ENCODE measurements at regions not wholly inside any gene's neighbourhood (a gene's known extent, or its start where the extent isn't known, plus 50 kb on each side); places are given as distances from the start of the nearest gene placed in this dataset.

DNA sequence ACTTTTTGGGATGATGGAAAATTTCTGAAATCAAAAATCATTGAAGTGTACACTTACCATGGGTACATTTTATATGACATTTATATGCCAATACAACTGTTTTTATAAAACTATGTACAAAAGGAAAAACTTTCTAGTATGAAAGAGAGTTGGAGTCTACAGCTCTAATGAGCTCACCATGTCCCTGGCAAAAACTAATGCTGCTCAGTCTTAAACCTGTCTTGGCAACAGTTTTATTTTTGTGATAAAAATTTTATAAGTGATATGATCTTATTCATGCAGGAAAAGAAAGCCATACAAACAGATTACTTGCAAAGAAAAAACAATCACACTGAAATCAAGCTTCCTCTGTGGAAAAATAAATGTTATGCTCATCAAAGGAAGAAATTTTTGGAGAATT is 78.9 kb upstream of the RASEF start:
- H3K4me1 Mint-ChIP-seq: no peaks in the 10 kb centered on the region
- no peak overlapping the region for H3K27ac Mint-ChIP-seq
- Histone ChIP-seq H2AK5ac (ENCODE audit: insufficient read length, low read length) (no peak overlapping the region), H2BK120ac (ENCODE audit: low read depth, low read length, poor library complexity, severe bottlenecking) (no peak overlapping the region), H3K27ac (ENCODE audit: insufficient read length, low read depth, low read length) (no peak overlapping the region), H3K23me2 (ENCODE audit: insufficient read length, low read depth, low read length, poor library complexity, severe bottlenecking) (no peaks in the 10 kb centered on the region), H4K91ac (ENCODE audit: insufficient read length, low read depth, low read length) (no peak overlapping the region), H3K4me1 (ENCODE audit: insufficient read depth, low read length) (no peaks in the 10 kb centered on the region), H3K9me3 (ENCODE audit: control insufficient read depth, low read depth, low read length) (no peaks in the 10 kb centered on the region), H3K23ac (ENCODE audit: insufficient read length, low read depth, low read length) (no peak overlapping the region), H3K79me2 (ENCODE audit: insufficient read depth, low read length) (no peaks in the 10 kb centered on the region), H3K27me3 (ENCODE audit: insufficient read depth, low read length) (no peaks in the 10 kb centered on the region), H2BK12ac (ENCODE audit: insufficient read length, low read depth, low read length) (no peak overlapping the region), H3T11ph (ENCODE audit: low read length) (no peak overlapping the region), H3K14ac (ENCODE audit: insufficient read depth, low read length) (no peak overlapping the region), H3K4ac (ENCODE audit: low read depth, low read length) (no peak overlapping the region), H3K79me1 (ENCODE audit: insufficient read depth, low read depth, low read length, poor library complexity, severe bottlenecking) (no peaks in the 10 kb centered on the region), H4K5ac (ENCODE audit: insufficient read length, low read depth, low read length) (no peak overlapping the region), H2AFZ (ENCODE audit: low read length) (no peak overlapping the region), H3K4me2 (ENCODE audit: insufficient read depth, insufficient read length, low read length) (no peak overlapping the region), H2BK15ac (ENCODE audit: low read depth, low read length) (no peak overlapping the region), H3K56ac (ENCODE audit: insufficient read length, low read depth, low read length) (no peak overlapping the region), H2BK5ac (ENCODE audit: insufficient read length, low read length) (no peak overlapping the region), H4K20me1 (ENCODE audit: control insufficient read depth, insufficient read depth, insufficient read length) (no peaks in the 10 kb centered on the region), H3K18ac (ENCODE audit: insufficient read length, low read depth, low read length) (no peak overlapping the region), H4K8ac (replicated peaks; ENCODE audit: insufficient read length, low read depth, low read length) (no peak overlapping the region), H3K9ac (ENCODE audit: extremely low read depth, insufficient read length, low read length) (no peak overlapping the region), H2BK20ac (ENCODE audit: low read depth, low read length, poor library complexity, severe bottlenecking) (no peak overlapping the region)
- TF ChIP-seq, protein P1, sequence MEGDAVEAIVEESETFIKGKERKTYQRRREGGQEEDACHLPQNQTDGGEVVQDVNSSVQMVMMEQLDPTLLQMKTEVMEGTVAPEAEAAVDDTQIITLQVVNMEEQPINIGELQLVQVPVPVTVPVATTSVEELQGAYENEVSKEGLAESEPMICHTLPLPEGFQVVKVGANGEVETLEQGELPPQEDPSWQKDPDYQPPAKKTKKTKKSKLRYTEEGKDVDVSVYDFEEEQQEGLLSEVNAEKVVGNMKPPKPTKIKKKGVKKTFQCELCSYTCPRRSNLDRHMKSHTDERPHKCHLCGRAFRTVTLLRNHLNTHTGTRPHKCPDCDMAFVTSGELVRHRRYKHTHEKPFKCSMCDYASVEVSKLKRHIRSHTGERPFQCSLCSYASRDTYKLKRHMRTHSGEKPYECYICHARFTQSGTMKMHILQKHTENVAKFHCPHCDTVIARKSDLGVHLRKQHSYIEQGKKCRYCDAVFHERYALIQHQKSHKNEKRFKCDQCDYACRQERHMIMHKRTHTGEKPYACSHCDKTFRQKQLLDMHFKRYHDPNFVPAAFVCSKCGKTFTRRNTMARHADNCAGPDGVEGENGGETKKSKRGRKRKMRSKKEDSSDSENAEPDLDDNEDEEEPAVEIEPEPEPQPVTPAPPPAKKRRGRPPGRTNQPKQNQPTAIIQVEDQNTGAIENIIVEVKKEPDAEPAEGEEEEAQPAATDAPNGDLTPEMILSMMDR (conservative IDR thresholded peaks at IDR 0.05): no peak
- H3K36me3 Mint-ChIP-seq (ENCODE audit: insufficient read depth in 1 of 3, low read depth in 3 of 3): no peaks in the 10 kb centered on the region
- DNase-seq: no peak
- no peaks in the 10 kb centered on the region for H3K9me3 Mint-ChIP-seq
- H3K4me3 Mint-ChIP-seq: no peak overlapping the region
- H3K27me3 Mint-ChIP-seq (ENCODE audit: low read depth): peaks cover 1% of the 10 kb centered on the region
